HG03469 (cell line): ENCODE measurements at regions not wholly inside any gene's neighbourhood (a gene's known extent, or its start where the extent isn't known, plus 50 kb on each side); places are given as distances from the start of the nearest gene placed in this dataset.

Source experiments
- ATAC-seq: cut with Tn5 transposase; IDR thresholded peaks from one replicate; pipeline ENCODE4 v1.9.1; 2021; ENCODE audit warnings: mild to moderate bottlenecking, moderate library complexity, moderate number of reproducible peaks; ENCODE audit not compliant: unreplicated experiment

DNA sequence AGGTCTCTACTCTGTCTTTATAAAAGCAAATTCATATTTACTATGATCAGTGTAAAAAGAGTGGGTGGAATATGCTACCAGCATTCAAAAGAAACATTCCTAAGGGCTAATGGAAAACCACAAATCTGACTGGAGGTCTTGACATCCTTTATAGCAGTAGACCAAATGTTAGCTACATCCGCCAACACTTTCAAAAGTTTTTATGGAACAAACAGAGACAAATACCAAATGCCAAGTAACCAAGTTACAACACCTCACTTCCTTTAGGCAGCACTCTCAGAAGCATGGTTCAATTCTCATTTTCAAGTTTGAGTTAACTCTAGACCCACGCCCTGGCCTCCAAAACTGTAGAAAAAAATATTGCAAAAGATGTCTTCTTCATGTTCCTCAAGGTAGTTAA, 78.3 kb upstream of the SETBP1 start:
- ATAC-seq = no peak

DNA sequence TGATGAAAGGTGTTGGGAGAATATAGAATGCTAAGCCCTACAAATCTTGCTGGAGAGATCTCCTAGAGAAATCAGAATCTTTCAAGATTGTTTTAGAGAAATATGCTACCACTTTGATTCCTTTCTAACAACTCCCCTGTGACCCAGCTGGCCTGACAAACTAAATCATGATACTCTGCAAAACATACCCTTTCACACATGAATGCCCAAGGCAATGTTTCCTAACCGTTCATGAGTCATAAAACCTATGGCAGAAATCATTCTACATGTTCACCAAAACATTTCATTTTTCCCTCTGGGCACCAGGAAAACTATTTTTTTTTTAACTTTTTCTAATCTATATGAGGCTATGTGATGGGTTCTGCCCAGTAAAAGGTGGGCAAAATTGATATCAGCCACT, 77.8 kb upstream of the SETBP1 start:
- no peak for ATAC-seq

DNA sequence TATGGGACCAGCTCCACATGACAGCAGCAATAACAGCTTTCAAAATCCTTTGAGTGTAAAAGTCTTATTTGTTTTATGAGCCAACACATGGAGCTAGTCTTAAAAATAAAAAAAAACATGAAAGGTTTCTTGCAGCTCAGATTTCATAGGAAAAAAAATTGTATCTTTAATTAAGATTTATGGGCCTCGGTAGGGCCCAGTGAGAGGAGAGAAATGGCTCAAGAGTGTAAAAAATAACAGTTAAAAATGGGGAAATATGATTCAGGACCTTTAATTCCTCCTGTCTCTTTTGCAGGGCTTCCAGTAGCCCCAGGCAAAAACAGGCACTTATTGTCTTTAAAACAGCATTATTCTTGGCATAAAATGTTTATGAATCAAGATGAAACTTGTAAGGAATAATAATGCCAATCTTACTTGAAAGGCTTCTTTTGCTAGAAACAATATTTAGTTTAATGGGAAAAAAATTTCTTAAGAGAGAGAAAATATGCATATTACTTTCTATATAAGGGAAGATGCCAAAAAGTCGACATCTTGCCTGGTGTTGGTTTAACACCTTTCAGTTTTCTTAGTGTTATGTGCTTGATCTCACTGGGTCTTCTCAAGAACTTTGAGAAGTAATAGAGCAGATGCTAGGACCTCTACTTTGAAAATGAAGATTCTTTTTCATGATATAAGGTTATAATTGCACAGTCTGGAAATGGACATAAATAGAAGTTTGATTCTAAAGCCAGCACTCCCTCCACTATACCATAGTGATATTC, 71.3 kb upstream of the SETBP1 start:
- no peak for ATAC-seq

DNA sequence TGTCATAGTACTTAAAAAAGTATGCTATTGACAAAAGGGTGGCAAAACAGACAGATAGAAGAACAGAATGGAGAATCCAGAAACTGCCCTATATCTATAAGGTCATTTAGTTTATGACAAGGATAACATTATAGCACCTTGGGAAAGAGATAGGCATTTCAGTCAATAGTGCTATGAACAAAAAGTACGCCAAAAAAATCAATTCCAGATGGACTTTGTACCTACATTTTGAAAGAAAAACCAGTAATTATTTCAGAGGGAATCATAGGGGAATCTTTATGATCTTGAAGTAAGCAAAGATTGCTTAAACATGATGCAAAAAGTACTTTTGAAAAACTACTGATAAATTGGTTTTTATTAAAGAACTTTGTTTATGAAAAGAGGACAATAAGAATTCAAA, 59.9 kb upstream of the SETBP1 start:
- ATAC-seq = no peak

DNA sequence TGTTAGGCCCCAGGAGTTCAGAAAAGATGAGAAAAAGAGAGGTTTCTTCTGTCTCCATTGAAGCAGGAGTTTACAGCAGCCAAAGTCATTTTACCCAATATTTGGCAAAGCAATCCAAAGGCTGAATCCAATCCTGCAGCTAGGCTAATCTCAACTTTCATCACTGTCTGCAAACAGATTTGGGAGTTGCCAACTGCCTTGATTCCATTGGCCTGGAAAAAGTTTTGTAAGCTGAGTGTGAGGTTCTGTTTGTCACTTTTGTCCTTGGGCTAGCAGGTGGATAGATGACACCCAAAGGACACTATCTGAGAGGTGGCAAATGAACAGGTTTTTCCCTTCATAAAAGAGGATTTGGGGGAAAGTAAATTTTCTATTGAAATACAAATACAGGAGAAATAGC, 56.6 kb upstream of the SETBP1 start:
- no peak for ATAC-seq

DNA sequence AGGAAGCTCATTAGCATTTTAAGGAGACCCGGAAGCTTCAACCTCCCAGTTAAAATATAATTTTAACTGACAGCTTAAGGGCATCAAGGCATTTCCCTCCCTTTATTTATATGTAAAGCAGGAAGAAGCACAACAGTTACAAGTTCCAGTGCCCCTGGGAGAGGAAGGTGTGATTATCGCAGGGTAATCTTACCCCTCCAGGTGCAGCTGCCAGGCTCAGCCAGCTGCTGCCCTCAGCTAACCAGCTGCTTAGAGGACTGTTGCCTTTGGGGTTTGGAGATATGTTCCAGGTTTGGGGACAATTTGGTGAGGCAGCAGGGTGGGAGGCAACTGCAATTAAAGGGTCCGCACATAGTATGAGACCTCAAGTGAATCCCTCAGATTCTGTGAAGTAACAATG, 55.3 kb upstream of the SETBP1 start:
- no peak for ATAC-seq

DNA sequence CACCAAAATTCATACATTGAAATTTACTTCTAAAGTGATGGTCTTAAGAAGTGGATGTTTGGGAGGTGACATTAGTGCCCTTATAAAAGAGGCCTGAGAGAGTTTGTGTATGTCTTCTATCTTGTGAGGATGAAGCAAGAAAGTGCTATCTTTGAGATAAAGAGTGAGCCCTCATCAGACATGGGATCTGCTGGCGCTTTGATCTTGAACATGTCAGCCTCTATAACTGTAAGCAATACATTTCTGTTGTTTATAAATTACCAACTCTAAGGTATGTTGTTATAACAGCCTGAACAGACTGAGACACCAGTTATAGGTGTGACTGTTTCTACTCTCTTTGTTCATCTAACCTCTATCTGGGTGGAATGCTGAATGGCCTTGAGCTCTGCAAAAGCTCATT, 54.5 kb upstream of the SETBP1 start:
- no peak for ATAC-seq

DNA sequence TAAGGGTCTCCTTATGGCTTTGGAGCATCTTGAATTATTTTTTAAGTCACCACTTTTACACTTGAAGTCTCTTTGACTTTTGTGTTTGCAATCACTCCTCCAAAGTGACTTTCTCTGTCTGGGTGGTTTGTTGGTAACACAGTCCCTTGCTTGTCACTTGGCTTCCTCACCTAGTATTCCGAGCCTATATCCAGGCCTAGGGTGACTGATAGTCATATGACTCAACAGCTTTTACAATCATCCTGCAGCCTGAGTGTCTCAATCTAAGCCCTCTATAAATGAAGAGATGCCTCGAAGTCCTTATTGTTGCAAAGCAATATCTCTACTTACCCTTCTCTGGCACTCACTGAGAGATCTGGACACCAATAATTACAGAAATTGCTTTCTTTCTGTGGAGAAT, 53.9 kb upstream of the SETBP1 start:
- ATAC-seq = no peak

DNA sequence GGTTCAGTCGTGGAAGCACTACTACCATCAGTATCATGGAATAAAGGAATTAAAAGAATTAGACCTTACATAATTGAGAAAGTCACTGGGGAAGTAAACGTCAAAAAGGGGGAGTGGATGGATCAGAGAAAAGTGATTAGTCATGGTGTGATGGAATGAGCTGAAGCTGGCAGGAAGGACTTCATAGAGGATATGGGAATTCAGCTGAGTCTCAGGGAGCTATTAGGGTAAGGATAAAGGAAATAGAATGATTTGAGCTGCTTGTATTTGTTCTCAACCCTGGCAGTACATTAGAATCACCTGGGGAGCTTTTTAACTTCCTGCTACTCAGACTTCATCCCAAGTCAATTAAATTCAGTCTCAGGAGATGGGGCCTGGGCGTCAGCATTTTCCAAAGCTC, 53.4 kb upstream of the SETBP1 start:
- no peak for ATAC-seq

DNA sequence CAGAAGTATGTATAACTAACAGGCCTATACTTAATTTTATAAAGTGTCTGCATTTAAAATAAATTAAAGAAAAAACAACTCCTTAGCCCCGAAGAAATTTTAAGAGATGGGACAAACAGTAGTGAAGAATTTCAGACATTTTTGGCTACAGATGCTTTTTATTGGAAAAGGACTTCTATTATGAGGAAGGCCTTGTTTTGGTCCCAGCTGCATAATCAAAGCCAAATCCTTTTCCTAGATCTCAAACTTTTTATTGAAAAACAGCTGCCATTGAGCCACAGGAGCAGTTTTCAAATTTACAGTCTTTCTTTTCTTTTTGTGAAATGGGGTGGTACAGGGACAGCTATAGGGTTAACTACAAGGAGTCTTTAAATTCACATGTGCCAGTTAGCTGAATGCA, 51.3 kb upstream of the SETBP1 start:
- ATAC-seq = no peak

DNA sequence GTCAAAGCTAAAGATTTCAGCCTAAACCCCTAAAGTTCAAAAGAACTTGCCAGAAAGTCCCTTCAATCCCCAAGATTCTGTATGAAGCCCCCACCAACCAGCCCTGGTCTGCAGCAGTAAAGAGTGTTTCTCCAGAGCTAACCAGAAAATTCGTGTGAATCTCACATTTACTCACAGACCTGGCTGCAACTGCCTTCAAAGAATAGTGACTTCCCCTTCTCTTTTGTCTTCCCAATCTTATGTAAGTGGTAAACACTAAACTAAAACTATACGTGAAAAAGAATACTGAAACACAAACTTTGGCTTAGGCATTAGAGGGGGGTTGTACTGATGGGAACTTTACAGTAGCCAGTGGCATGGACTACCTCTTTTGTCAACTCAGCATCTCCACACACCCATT, 50.6 kb upstream of the SETBP1 start:
- no peak for ATAC-seq
